ENCODE measurements at regions not wholly inside any gene's neighbourhood (a gene's known extent, or its start where the extent isn't known, plus 50 kb on each side); places are given as distances from the start of the nearest gene placed in this dataset.

DNA sequence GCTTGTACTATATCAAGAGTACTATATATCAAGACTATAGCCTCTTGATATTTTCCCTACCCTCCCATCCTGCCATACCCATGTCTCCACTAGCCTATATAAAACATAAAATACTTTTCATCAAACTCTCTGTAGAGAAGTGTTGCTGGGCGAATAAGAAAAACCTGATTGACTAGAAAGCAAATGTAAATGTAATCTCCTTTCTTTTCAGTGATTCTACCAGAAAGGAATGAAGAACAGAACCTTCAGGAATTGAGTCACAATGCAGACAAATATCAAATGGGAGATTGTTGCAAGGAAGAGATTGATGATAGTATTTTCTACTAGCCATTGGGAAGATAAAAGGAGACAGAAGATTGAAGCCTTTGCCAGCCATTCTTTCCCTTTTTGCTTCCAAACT lies 89.2 kb downstream of the KCNRG start:
- DNase-seq (ENCODE audit: low spot score), result peak; percentile 45

DNA sequence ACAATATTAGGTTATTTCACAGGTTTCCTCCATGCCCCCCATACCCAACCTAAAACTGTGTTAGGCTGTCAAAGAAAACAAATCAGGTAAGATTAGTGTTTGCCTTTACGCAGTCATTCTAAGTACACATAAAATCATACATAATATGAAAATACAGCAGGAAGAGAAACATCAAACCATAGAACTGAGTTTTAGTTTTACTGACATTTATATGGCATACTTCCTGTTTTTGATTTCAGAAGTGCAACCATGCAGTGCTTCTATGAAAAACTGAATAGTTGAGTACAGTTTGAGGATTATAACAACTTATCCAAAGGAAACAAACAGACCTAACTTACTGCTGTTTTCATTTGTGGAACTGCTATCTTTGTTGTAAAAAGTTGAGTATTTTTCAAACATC lies 91.3 kb downstream of the KCNRG start:
- DNase-seq (ENCODE audit: low spot score), result no peak

DNA sequence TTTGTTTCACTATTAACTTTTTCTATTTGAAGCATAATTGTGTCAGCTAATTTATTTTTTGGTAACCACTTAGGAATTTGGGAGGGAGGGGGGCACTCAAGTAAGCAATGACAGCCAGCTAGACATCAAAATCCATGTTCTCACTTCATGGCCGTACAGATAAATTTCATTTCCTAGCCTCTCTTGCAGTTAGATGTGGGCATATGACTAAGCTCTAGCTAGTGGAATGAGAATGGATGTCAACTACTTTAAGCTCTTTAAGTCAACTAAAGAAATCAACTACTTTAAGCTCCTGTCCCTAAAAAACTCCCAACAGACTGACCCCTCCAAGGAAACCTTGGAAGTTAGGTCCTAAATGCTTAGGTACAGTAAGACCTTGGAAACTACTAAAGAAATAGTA lies 92.0 kb downstream of the KCNRG start:
- no peak for DNase-seq (ENCODE audit: low spot score)

DNA sequence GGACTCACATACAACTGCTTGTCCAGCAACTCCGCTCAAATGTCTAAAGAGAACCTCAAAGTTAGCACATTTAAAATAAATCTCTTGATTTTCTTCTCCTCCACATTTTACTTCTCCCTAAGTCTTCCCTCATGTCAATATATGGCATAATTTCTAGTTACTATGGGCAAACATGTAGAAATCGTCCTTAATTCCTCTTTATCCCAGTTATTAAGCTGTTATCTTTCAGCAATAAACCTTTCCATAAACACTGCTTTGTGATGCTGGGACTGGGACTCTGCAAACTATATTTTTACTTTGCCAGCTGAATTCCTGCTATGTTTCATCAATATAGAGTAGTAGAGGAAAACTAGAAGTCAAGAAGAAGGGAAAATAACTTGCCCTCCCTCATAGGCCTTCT lies 99.7 kb downstream of the KCNRG start:
- no peak for DNase-seq (ENCODE audit: low spot score)

DNA sequence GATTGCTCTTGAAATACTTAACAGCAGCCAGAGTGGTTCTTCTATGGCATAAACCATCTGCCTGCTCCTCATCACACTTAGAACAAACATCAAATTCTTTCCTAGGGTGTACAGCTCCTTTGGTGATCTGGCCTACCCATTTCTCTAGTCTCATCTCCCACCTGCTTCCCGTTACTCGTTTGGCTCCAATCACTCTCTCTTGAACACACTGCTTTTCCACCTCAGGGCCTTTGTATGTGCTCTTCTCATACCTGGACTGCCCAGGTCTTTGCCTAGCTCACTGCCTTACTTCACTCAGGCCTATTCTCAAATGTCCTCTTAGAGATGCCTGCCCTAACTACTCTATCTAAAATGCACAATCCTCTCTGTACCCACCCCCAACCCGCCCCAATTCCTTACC lies 100.5 kb downstream of the KCNRG start:
- no peak for DNase-seq (ENCODE audit: low spot score)

DNA sequence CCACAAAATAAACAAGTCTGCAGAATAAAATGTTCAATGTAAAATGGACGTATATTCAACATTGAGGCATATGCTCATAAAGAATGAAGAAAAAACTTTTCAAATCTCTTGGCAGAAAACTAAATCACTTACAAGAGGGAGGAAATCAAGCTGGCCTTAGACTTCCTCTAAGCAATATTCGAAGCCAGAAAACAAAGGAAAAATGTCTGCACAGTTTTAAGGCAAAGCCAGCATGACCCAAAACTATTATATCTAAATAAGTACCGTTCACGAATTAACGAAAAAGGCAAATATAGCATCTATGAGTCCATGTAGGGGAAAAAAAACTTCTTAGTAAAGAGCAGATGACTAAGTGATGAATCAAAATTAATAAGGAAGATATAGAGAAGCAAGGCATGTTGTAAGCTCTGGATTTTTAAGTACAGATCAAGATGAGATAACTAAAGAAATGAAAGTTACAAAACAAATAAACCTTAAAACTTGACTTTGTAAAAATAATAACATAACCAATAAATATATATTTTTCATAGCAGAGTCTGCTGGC lies 101.3 kb downstream of the KCNRG start:
- DNase-seq (ENCODE audit: low spot score), result no peak

DNA sequence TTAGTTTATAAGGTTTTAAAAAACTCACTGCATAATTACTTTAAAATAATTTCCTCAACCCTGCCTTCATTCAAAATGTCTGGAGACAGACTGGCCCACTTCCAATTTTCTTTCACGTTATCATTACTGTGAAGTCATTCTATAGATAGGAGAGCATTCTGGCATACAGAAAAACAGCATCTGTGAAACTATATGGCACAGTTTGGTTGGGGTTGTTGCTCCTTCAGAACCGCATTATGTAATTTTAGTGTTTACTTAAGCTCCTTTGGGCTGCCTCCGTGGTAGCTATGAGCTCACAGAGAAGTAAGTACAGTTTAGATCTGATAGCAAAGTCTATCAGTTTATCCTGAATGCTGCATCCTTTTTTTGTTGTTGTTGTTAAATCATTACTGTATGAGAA lies 104.3 kb downstream of the KCNRG start:
- DNase-seq (ENCODE audit: low spot score), result no peak

DNA sequence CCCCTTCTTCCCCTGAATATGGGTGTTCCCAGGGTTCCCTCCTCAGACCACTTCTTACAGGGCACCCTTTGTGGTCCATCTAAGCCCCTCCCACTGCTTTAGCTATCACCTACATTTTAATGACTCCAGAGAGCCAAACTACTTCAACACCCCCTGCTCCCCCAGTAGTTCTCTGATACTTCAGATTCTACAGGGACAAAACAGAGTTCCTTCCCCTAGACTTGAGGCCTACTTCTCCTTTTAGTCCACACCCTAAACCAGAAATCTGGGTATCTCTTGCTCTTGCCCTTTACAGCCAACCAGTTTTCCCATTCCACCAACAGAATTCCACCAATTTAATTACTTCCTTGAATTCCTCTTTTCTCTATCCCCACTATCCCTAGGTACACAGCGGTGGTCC lies 107.2 kb downstream of the KCNRG start:
- no peak for DNase-seq (ENCODE audit: low spot score)

DNA sequence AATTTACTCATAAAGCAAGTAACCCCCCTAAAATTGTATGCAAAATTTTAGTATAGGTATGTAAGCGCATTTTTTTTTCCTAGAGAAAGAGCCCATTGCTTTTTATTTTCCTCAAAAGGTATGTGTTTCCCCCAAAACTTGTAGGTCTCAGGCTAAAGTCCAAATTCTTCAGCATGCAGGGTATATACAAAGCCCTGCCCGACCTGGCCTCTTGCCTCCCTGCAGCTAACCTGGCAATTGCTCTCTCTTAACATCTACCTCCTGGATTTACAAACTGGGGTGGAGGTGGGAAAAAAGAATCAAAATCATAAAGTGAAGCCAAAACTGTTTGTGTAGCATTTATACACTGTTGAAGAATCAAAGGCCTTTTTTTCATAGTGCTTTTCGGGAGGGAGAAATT lies 107.8 kb downstream of the KCNRG start:
- no peak for DNase-seq (ENCODE audit: low spot score)

DNA sequence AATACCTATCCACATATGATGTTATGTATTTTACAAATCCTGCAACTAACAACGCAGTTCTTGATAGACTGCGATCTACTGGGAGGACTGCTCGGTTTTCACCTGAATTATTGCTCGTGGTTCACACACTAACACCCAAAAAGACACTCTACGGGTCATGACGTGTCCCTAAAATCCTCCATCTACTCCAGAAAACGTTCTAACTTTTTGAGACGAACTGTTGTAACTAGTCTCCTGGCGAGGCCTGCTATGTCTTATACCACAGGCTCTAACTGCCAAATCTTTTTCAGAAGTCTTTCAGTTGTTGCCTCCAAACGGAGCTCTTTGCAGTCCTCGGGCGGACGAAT lies 108.2 kb downstream of the KCNRG start:
- no peak for DNase-seq (ENCODE audit: low spot score)

DNA sequence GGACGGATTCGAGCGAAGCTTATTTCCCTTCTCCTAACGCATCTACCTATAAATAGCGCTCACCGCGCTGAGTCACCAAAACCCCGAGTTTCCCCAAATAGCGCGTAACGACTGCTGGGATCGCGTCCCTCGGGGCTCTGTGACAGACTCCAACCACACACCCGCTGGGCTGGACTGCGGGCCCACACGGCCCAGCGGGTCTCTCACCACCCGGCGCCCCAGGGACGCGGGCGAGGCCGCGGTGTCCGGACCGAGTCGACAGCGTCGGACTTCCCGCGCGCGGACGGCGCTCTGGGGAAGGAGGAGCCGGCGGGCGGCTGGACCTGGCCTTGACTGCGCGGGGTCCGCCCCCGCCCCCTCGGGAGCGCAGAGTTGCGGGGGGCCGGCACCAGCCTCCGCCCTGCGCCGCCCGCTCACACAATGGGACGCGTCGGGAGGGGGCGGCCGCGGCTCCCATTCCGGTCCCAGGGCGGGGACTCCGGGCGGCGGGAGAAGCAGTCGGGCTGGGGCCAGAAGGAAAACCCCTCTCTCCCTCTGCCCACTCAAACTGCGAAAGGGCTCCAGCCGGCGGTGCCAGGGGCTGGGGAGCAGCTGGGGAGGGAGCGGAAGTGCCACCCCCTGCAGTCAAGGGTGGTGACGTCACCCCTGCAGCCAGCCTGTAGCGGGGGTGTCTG lies 108.8 kb downstream of the KCNRG start:
- DNase-seq (ENCODE audit: low spot score), result peak; percentile 97

DNA sequence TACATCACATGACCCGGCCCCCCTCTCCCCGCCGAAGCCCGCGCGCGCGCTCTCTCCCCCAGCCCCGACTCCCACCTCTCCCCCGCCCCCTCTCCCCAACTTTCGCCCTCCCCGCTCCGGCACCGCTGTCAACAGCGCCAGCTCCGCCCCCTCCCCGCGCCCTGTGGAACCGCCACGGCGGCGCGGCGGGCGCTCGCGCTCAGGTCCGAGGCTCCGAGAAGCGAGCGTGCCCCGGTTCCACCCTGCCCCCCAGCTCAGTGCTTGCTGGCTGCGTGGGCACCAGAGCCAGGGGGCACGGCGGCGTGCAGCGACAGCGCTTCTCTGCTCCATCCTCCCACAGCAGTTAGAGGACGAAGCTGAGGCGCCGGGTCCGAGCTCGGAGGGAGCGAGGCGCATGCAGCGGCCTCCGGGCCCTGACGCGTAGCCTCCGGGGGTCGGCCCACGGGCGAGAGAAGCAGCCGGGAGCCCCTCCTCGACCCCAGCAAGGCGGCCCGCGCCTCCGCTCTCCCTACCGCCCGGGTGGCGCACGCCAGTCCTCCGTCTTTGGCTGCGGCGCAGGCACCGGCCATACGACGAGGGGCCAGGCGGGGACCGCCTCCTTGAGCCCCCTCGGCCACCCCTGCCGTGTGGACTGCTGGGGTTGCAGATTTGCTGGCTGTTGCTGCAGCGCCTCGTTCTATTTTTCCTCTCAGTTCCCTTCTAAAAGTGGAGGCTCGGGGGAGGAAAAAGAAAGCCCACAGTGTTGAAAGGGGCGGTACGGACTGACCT lies 109.5 kb downstream of the KCNRG start:
- peak; percentile 59 for DNase-seq (ENCODE audit: low spot score)

DNA sequence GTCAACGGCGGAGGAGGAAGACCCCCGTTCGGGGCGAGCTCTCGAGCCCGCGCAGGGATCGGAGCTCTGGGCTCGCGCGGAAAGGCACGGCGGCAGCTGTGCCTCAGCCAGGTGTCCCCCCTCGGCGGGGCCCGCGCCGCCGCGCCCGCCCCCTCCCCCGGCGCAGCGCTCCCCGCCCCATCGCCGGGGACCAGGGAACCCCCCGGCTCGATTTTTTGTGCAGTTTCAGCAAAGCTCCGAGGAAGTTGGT lies 110.0 kb downstream of the KCNRG start:
- no peak for DNase-seq (ENCODE audit: low spot score)

DNA sequence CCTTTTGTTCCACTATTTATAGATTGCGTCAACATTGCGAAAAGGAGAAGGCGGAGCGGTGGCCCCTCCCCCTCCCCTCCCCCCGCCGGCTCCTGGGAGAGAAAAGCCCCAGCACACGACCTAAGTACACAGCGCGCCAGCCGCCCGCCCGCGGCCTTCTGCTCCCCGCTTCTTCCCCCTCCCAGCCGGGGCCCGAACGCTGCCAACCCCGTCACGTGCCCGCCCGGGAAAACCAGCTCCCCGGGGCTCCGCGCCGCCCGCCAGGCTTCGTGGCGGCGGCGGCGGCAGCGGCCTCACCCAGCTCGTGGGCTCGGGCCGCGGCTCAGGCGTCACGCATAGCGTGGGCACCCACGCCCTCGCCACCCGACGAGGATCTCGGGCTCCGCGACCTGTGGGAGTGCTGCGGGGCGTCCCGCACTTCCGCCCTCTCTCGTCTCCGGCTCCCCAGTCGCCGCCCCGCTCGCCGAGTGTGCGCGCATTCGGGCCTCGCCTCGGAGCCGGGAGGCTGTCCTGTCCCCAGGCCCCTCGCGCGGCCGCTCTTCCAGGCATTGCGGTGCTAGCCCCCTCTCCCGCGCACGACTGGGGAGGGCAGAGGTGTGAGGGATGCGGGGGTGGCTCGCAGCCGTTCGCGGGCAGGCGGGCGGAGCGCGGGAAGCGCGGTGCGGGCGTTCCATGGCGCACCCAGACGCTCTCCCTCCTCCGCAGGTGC lies 110.5 kb downstream of the KCNRG start:
- DNase-seq (ENCODE audit: low spot score), result peak; percentile 82

DNA sequence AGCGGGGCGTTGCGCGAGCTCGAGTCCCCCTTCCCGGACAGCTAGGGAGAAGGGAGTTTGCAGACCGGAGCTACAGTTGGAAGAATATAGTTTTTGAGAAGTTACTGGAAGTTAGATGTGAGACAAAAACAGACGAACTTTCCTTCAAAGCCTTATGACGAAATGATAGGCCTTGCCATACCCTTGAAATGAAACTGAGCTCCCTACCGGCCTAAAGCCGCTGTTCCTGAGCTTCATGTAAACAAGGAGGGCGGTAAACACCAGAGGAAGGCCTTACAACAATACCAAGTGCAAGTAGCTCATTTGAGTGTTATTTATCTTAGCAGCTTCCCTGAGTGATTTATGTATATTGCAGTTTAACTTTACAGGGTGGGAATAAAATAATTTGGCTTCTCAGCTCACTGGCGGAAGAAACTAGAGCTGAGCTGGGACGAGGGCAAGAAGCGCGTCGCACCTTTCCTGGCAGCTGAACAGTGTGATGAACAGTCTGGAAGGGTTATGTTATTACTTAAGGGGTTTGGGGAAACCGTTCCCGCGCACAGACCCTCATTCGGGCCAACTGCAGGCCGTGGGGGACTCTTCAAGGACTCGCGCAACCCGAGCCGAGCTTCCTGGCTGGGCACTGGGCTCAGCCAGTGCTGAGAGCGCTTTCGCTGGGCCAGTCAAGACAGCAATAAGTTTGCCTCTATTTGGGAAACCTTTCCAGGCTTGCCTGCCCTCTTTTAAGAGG lies 111.2 kb downstream of the KCNRG start:
- peak; percentile 47 for DNase-seq (ENCODE audit: low spot score)

DNA sequence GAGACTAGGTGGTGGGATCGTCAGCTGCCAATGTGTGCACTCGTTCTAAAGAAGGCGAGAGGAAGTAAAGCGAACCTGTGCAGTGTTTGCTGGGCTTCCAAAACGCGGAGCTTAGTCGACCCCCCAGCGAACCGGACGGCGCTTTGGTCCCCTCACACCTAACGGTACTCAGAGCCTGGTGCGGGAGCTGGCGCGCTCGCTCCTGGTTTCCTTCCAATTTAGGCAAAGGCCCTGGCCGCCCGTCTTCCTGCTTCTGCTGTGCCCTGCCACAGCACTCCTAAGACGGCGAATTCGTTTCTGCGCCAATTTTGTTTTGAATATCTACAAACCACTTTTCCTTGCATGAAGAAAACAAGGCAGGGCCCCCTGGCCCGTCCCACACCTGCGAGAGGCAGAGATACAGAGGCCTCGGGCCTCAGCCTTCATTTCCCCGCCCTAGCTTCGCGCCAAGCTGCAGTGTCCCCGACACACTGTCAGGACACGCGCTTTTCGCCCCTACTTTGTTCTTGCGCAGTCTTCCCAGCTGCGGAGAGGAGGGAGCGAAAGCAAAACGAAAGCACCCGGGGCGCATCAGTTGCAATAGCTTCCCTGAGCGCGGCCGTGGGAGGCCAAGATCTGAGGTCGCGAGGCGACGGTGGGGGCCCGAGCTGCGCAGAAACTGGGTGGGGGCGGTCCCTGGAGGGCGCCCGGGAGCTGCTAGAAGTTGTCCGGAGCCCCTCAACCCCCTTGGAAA lies 111.9 kb downstream of the KCNRG start:
- DNase-seq (ENCODE audit: low spot score), result no peak

DNA sequence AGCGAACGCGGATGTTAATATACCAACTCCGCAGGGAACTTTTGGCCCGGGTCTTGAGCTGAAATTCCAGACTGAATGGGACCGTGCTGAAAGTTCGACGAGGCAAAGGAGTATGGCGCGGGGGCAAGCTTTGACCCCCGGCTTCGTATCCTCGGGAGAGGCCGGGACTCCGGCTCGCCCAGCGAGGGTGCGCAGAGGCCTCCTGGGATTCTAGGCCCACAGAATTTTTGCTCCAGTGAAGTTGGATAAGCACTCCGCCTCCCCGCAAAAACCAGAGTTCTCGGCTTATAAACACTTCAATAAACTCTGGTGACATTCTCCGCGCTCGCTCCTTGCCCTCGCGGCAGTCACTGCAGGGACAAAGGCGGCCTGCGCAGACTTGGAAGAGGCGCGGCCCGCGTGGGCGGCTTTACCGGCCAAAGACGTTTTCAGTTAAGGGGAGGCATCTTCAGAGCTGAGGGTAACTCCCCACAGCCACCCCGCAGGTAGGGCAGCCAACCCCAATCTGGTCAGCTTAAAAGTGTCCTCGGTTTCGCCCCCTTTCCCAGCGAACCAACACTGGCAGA lies 112.6 kb downstream of the KCNRG start:
- no peak for DNase-seq (ENCODE audit: low spot score)

DNA sequence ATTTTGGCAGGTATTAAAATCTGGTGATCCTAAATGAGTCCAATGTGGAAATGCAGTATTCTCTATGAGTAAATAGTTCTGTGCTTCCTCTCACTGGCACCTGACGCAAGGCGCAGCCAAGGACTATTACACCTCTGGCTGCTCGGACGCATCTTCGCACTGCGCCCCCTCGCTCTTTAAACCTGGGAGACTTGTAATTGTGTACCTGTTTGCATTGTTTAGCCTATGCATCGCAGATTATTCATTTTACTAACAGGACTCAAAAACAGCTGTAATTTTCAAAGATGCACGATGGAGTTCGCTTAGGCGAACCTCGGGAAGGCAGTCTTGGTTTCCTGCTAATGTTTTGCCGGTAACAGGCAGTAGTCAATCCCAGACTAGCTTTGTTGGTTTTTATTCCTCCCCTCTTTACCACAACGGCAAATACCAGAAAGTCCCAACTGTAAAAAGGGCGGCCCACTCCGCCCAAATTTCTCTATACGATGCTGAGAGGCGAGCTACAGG lies 113.2 kb downstream of the KCNRG start:
- DNase-seq (ENCODE audit: low spot score), result no peak

DNA sequence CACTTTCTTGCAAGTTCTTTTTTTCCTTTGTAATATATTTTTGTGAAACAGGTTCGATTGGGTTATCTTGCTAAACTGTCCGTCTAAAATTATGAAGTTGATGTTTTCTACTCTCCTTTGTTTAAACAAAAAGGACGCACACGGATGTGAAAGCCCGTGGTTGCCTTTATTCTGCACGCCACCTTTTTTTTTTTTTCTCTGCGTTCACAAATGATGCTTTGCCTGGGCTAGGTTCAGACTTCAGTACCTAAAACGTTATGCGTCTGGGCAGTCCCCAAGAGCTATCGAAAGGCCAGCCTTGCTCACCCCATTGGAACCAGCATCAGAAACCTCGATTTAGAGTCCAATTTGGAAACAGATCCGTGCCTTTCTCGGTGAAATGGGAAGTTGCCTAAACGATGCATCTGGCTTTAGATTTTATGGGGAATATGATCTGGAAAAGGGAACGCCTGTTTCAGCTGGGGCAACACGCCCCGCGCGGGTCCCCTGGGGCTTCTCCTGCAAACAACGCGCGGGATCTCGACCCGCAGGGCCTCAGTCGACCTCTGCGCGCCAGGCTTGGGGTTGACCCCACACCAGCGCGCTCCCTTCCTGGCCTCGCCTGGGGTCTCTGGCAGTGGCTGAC lies 113.9 kb downstream of the KCNRG start:
- no peak for DNase-seq (ENCODE audit: low spot score)

DNA sequence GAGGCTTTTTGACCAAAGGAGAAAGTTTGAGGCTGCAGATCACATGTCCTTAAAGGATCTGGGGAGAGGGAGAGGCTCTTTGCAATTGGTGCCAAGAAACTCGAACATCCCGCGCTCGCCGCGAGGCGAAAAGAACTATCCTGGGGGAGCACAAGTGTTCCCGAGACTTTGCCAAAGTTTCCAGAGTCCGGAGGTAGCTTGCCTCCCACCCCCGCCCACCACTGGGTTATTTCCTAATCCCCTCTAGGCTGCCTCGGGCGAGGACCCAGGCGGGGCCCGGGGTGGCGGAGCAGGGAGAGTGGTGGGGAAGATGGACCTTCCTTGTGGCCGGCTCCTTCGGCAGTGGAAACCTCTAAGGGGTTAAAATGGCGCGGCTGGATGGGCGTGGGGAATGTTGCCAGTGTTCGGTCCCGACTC lies 114.5 kb downstream of the KCNRG start:
- no peak for DNase-seq (ENCODE audit: low spot score)

Measured in kidney tubule cell (primary cell).